ENCODE measurements at regions not wholly inside any gene's neighbourhood (a gene's known extent, or its start where the extent isn't known, plus 50 kb on each side); places are given as distances from the start of the nearest gene placed in this dataset.
"Not testable (repeated sequence)": the region's sequence is repeated elsewhere in the genome, so short reads cannot be mapped to it uniquely, and the experiment has no call there.

- DNase-seq (ENCODE audit: low read depth, low spot score), result not testable (repeated sequence)
Measured at GRCh38 chr2:185988907-185989306, 250.3 kb downstream of the FSIP2 start.

- no peak for DNase-seq (ENCODE audit: low read depth, low spot score)
Measured at GRCh38 chr2:185990861-185991525, 252.4 kb downstream of the FSIP2 start.

DNA sequence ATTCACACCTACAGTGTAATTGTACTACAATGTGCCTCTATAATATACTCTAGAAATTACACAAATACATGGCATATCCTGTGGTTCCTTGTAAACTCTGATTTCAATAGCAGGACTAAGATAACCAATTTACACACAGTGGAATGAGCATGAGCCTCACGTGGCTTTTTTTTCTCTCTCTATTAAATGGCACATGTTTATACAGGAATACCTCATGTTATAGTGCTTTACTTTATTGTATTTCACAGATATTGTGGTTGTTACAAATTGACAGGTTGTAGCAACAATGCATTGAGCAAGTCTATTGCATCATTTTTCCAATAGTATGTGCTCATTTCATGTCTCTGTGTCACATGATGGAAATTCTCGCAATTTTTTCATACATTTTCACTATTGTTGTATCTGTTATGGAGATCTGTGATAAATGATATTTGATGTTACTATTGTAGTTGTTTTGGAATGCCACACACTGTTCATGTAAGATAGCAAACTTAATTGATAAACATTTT is 260.0 kb downstream of the FSIP2 start:
- no peak for DNase-seq (ENCODE audit: low read depth, low spot score)

DNA sequence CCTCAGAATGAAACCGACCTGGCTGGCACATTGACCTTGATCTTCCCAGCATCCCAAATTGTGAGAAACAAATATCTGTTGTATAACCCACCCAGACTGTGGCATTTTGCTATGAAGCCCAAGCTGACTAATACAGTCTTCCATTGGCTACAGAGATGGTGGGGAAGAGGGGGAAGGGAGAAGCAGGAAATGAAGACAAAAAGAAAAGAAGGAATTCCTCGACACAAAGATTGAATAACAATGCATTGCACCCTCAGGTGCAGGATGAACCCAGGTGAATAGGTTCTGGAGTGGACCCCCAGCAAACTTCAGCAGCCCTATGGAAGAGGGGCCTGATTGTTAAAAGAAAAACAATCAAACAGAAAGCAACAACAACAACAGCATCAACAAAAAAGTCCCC is 270.7 kb downstream of the FSIP2 start:
- no peak for DNase-seq (ENCODE audit: low read depth, low spot score)

DNA sequence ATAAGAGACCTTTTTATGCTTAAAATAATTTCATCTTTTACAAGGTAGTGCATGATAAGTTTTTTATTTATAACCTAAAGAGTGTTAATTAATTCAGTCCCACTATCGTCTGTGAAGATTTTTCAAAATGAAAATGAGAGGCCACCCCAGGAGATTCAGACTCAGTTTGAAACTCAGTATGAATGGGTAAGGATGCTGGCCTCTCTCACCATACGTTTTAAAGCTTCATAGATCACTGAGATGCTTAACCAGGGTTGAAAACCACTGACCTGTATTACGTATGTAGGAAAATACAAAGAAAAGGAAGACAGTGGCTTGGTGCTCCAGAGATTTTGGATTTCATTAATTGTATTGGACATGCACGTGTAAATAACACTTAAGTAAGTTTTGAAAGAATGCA is 278.7 kb downstream of the FSIP2 start:
- DNase-seq (ENCODE audit: low read depth, low spot score), result no peak

DNA sequence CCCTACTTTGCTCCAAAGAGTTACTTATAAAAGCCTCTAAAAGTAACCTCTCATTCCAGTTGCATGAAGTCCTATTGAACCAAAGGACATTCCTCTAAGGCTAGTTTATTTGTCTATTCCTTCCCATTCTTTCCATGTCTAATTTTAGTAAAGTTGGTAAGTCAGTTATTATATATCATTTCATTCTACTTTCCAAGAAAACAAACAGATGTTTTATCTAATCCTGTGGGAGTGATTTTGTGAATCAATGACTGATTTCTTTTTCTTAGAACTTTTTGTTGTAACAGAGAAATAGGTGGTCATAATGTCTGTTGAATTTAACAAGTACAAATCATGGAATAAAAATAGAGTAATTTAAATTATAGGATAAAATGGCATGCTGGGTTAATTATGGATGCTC is 286.3 kb downstream of the FSIP2 start:
- DNase-seq (ENCODE audit: low read depth, low spot score), result no peak

- DNase-seq (ENCODE audit: low read depth, low spot score), result no peak
Measured at GRCh38 chr2:186027922-186028321, 289.3 kb downstream of the FSIP2 start.

GRCh38 chr2:186031229-186031628 is 292.6 kb downstream of the FSIP2 start:
- DNase-seq (ENCODE audit: low read depth, low spot score), result no peak

DNA sequence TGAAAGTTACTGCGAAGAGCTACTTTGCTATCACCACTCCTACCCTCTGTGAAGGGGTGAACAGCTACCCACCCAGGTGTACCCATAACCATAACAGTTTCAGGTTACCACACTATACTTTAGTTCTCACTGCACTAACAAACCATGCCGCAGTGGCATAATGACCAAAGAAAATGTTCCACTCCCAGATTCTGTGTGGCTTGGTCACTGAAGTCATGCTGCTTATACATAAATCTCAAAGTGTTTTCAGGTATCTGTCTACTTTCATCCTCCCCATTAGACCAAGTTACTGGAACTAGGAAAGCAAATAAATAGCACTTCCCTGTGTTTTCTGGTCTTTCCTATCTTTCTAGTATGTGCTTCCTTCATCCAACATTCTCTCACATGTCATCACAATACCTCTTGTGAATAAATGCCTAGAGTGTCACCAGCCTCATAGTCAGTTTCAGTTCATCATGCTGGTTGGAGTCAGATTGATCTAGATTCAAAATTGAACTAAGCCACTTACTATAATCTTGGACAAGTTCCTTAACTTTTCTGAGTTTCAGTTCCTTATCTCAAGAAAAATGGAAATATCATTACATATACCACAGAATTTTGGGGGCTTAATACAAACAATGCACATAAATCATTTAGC is 293.6 kb downstream of the FSIP2 start:
- DNase-seq (ENCODE audit: low read depth, low spot score), result no peak

GRCh38 chr2:186032930-186033329 is 294.3 kb downstream of the FSIP2 start:
- no peak for DNase-seq (ENCODE audit: low read depth, low spot score)

- DNase-seq (ENCODE audit: low read depth, low spot score), result no peak
Measured at GRCh38 chr2:186033541-186033940, 294.9 kb downstream of the FSIP2 start.

DNA sequence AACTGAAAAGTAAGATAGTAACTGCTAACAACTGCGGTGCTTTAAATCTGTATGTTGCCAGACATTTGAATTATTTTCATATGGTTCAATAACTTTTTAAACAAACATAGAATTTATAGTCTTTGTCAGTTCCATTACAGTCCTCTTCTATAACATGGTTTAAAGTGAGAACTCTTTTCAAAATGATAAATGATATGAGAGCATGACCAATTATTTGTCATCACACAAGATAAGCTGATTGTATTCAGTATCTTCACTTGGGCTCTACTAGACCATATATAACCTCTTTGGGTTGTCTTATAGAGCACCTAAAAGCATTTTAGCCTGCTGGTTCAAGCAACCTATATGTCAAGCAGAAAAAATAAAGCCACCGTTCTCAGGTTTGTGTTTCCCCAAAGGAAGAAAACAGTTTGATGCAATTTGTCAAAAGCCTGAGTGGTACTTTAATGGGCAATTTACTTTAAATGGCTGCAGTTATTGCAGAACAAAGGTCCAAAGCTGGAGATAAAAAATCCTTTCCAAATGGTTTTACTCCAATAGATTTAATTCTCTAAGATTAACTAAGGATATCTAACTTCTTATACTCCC is 298.4 kb downstream of the FSIP2 start:
- no peak for DNase-seq (ENCODE audit: low read depth, low spot score)

DNA sequence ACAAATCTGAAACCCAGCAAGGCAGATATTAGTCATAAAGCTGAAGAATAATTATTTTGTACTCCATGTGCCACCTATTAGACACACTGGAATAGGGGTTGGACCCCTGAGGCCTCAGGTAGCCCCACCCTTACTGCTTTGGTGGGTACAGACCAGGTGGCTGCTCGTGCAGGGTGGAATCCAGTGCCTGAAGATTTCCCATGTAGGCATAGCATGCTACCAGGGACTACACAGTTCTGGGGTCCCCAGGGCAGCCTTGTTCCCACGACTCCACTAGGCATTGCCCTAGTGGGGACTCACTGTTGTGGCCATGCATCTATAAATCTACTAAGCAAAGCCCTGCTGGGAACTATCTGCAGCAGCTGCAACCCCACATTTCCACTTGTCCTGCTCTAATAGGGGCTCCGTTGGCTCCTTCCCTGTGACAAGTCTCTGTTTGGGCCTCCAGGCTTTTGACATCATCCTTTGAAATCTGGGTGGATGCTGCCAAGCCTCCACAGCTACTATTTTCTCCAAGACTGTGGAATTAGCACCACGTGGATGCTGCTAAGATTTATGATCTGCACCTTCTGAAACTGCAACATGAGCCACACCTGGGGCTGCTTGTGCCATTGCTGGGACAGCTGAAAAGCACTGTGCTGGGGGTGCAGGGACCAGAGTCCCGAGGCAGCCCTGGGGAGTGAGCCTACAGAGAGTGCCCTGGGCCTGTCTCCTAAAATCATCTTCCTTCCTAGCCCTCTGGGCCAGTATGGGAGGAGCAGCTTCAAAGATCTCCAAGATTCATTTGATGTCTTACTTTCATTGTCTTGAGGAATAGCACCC is 303.8 kb downstream of the FSIP2 start:
- DNase-seq (ENCODE audit: low read depth, low spot score), result no peak

GRCh38 chr2:186044761-186045160 is 306.2 kb downstream of the FSIP2 start:
- no peak for DNase-seq (ENCODE audit: low read depth, low spot score)

GRCh38 chr2:186052930-186053329 is 314.3 kb downstream of the FSIP2 start:
- DNase-seq (ENCODE audit: low read depth, low spot score), result no peak

GRCh38 chr2:186058614-186059013 is 320.0 kb downstream of the FSIP2 start:
- DNase-seq (ENCODE audit: low read depth, low spot score), result no peak

- no peak for DNase-seq (ENCODE audit: low read depth, low spot score)
Measured at GRCh38 chr2:186059096-186059495, 320.5 kb downstream of the FSIP2 start.

DNA sequence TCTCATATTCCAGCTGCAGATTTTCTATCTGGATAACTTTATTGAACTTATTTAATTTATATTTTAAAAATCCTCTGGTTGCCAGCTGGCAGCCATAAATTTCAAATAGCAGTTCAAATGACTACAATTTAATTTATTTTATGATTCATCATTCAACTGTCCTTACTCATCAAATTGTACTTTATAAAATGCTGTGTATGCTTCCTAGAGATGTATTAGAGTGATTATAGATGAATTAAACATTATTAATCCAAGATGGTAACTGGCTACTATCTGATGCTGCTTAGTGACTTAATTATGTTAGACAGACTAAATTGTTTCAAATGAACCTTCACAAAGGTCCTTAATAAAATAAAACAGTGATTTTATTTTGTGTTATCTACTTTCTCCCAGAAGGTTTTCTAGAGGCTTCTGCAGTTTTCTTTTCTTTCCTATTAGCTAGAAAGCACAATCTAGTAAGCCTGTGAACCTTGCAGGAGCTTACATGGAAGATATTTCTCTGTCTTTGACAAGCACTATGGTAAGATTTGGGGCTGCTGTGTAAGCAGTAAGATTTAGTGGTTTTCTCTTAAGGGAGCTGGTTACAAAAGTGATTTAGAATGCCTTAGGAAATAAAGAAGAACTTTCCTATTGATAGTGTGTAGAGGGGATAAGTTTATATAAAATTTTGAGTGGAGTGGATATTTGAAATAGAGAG is 322.3 kb downstream of the FSIP2 start:
- no peak for DNase-seq (ENCODE audit: low read depth, low spot score)

GRCh38 chr2:186064507-186064906 is 325.9 kb downstream of the FSIP2 start:
- no peak for DNase-seq (ENCODE audit: low read depth, low spot score)

DNA sequence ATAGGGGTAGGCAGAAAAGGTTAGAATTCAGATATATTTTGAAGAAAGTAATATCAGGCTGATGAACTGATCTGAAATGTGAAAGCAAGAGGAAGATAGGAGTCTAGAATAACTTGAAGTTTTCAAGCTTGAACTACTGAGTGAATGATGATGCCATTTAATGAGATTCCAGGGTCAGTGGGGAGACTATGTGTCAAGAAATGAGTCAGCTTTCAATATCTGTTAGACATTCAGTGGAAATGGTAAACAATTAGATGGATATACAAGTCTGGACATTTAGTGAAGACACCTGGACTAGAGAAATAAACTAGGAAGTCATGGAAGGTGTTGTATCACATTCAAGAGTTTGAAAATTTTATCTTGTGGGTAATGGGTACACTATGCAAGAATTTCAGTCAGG is 326.9 kb downstream of the FSIP2 start:
- no peak for DNase-seq (ENCODE audit: low read depth, low spot score)

- DNase-seq (ENCODE audit: low read depth, low spot score), result no peak
Measured at GRCh38 chr2:186068139-186068801, 329.7 kb downstream of the FSIP2 start.

Data from brain pericyte (primary cell).